GM12873 (cell line): ENCODE measurements at regions not wholly inside any gene's neighbourhood (a gene's known extent, or its start where the extent isn't known, plus 50 kb on each side); places are given as distances from the start of the nearest gene placed in this dataset.

ENCODE experiments used
- CTCF ChIP-seq: IDR thresholded peaks from 2 replicates; pipeline ENCODE4 v1.5.1; 2012; ENCODE audit warnings: low read depth, mild to moderate bottlenecking, moderate library complexity, low read length, control low read depth; ENCODE audit not compliant: insufficient read depth; ENCODE audit errors: missing control alignments

- TF ChIP-seq CTCF = no peak
Measured at GRCh38 chr3:8220291-8220690, 281.3 kb upstream of the LMCD1 start.

GRCh38 chr3:8223766-8224165 is 277.9 kb upstream of the LMCD1 start:
- TF ChIP-seq CTCF = no peak

- no peak for TF ChIP-seq CTCF
Measured at GRCh38 chr3:8224941-8225340, 276.7 kb upstream of the LMCD1 start.

- no peak for TF ChIP-seq CTCF
Measured at GRCh38 chr3:8233938-8234337, 267.7 kb upstream of the LMCD1 start.

GRCh38 chr3:8236264-8236663 is 265.4 kb upstream of the LMCD1 start:
- TF ChIP-seq CTCF = no peak

- no peak for TF ChIP-seq CTCF
Measured at GRCh38 chr3:8237893-8238292, 263.7 kb upstream of the LMCD1 start.

- no peak for TF ChIP-seq CTCF
Measured at GRCh38 chr3:8238432-8238831, 263.2 kb upstream of the LMCD1 start.

GRCh38 chr3:8239095-8239494 is 262.5 kb upstream of the LMCD1 start:
- TF ChIP-seq CTCF = no peak
